ENCODE measurements at regions not wholly inside any gene's neighbourhood (a gene's known extent, or its start where the extent isn't known, plus 50 kb on each side); places are given as distances from the start of the nearest gene placed in this dataset.

GRCh38 chr7:19830604-19831003 is 57.2 kb upstream of the TMEM196 start:
- no peak for DNase-seq
